Neural cell (in vitro differentiated cells): ENCODE measurements at regions not wholly inside any gene's neighbourhood (a gene's known extent, or its start where the extent isn't known, plus 50 kb on each side); places are given as distances from the start of the nearest gene placed in this dataset.

ENCODE experiments used
- H2AFZ ChIP-seq: fragments of 200-600, 300-800 bp; sonication (generic), shearing (Covaris generic); 2 replicates; pipeline ENCODE4 v1.6.0; 2014; ENCODE audit warnings: low read depth, mild to moderate bottlenecking, antibody characterized with exemption, low read length, moderate library complexity
- H3F3A ChIP-seq: fragments of 200-600 bp; shearing (Covaris generic); 2 replicates; pipeline ENCODE4 v1.6.1; 2016; ENCODE audit warnings: mild to moderate bottlenecking, moderate library complexity, mixed read lengths, antibody characterized with exemption, low read length; ENCODE audit not compliant: insufficient read depth, poor library complexity, severe bottlenecking
- H3K27ac ChIP-seq: fragments of 200-600, 300-800 bp; sonication (generic), shearing (Covaris generic); 2 replicates; pipeline ENCODE4 v1.5.1; 2014; ENCODE audit warnings: mild to moderate bottlenecking, low read length, moderate library complexity
- H3K27me3 ChIP-seq: fragments of 300-800, 200-600 bp; sonication (generic), shearing (Covaris generic); 2 replicates; pipeline ENCODE4 v1.6.0; 2014; ENCODE audit warnings: mild to moderate bottlenecking, low read depth, low read length, moderate library complexity; ENCODE audit not compliant: insufficient read depth
- H3K36me3 ChIP-seq: fragments of 300-800, 200-600 bp; sonication (generic), shearing (Covaris generic); 2 replicates; pipeline ENCODE4 v1.5.1; 2014; ENCODE audit warnings: mild to moderate bottlenecking, antibody characterized with exemption, low read length, moderate library complexity; ENCODE audit not compliant: insufficient read depth
- H3K4me2 ChIP-seq: fragments of 300-800, 200-600 bp; sonication (generic), shearing (Covaris generic); 2 replicates; pipeline ENCODE4 v1.6.0; 2014; ENCODE audit warnings: mild to moderate bottlenecking, low read length
- H3K4me3 ChIP-seq: fragments of 300-800, 200-600 bp; sonication (generic), shearing (Covaris generic); 2 replicates; pipeline ENCODE4 v1.5.1; 2014; ENCODE audit warnings: mild to moderate bottlenecking, low read length, moderate library complexity
- H3K79me2 ChIP-seq: fragments of 200-600 bp; shearing (Covaris generic); replicated peaks from 2 replicates; pipeline ENCODE4 v1.6.0; 2014; ENCODE audit warnings: mild to moderate bottlenecking, low read length, moderate library complexity; ENCODE audit not compliant: insufficient read depth
- H3K9ac ChIP-seq: fragments of 300-800, 200-600 bp; sonication (generic), shearing (Covaris generic); 2 replicates; pipeline ENCODE4 v1.6.1; 2016; ENCODE audit warnings: mild to moderate bottlenecking, low read length, mixed read lengths
- H3K9me2 ChIP-seq: fragments of 200-600 bp; shearing (Covaris generic); 2 replicates; pipeline ENCODE4 v1.6.1; 2016; ENCODE audit warnings: mild to moderate bottlenecking, low read length, mixed read lengths; ENCODE audit not compliant: insufficient read depth
- H3K9me3 ChIP-seq: fragments of 200-600, 300-800 bp; sonication (generic), shearing (Covaris generic); 2 replicates; pipeline ENCODE4 v1.6.1; 2016; ENCODE audit warnings: mild to moderate bottlenecking, mixed run types, low read length, moderate library complexity, mixed read lengths
- H4K20me1 ChIP-seq: fragments of 200-600 bp; shearing (Covaris generic); 2 replicates; pipeline ENCODE4 v1.6.1; 2016; ENCODE audit warnings: mild to moderate bottlenecking, mixed run types; ENCODE audit not compliant: insufficient read depth
- CTCF ChIP-seq: fragments of 450-650 bp; IDR thresholded peaks from 2 replicates; pipeline ENCODE4 v1.5.1; 2014; ENCODE audit warnings: antibody characterized with exemption, mild to moderate bottlenecking, moderate library complexity; ENCODE audit not compliant: poor library complexity, severe bottlenecking
- EP300 ChIP-seq: fragments of 450-650 bp; conservative IDR thresholded peaks from 2 replicates; pipeline ENCODE4 v1.6.1; 2014; ENCODE audit warnings: antibody characterized with exemption, mild to moderate bottlenecking, moderate library complexity; ENCODE audit not compliant: poor library complexity, severe bottlenecking
- EZH2 ChIP-seq: fragments of 200-600, 300-800 bp; shearing (Covaris generic), sonication (generic); IDR thresholded peaks from 2 replicates; pipeline ENCODE4 v1.6.1; 2014; ENCODE audit warnings: antibody characterized with exemption, low read length, borderline replicate concordance, mild to moderate bottlenecking; ENCODE audit not compliant: insufficient read depth, poor library complexity, severe bottlenecking
- MXI1 ChIP-seq: fragments of 450-650 bp; conservative IDR thresholded peaks from 2 replicates; pipeline ENCODE4 v1.6.1; 2014; ENCODE audit warnings: antibody characterized with exemption, mild to moderate bottlenecking; ENCODE audit not compliant: poor library complexity, severe bottlenecking
- POLR2AphosphoS5 ChIP-seq: IDR thresholded peaks from 2 replicates; pipeline ENCODE4 v1.6.1; 2012
- RAD21 ChIP-seq: fragments of 450-650 bp; conservative IDR thresholded peaks from 2 replicates; pipeline ENCODE4 v1.6.1; 2014; ENCODE audit warnings: antibody characterized with exemption, mild to moderate bottlenecking, moderate library complexity
- REST ChIP-seq: IDR thresholded peaks from 2 replicates; pipeline ENCODE4 v1.6.1; 2012; ENCODE audit warnings: borderline replicate concordance
- SMC3 ChIP-seq: fragments of 450-650 bp; conservative IDR thresholded peaks from 2 replicates; pipeline ENCODE4 v1.6.1; 2014; ENCODE audit warnings: antibody characterized with exemption, mild to moderate bottlenecking, moderate library complexity; ENCODE audit not compliant: poor library complexity
- TAF1 ChIP-seq: IDR thresholded peaks from 2 replicates; pipeline ENCODE4 v1.6.1; 2012; ENCODE audit warnings: low read depth

GRCh38 chr2:145597809-145598208 lies 1077.9 kb upstream of the ZEB2 start:
- H3K4me2 ChIP-seq: no peak overlapping the region
- H3K9ac ChIP-seq: no peak overlapping the region

GRCh38 chr2:145597006-145597405 lies 1077.1 kb upstream of the ZEB2 start:
- Histone ChIP-seq H3K9me3 (no peaks in the 10 kb centered on the region), H3F3A (no peaks in the 10 kb centered on the region), H3K9me2 (no peaks in the 10 kb centered on the region), H3K79me2 (no peaks in the 10 kb centered on the region), H3K36me3 (no peaks in the 10 kb centered on the region), H3K4me3 (no peak overlapping the region), H4K20me1 (no peaks in the 10 kb centered on the region), H3K27me3 (no peaks in the 10 kb centered on the region), H2AFZ (no peak overlapping the region), H3K9ac (no peak overlapping the region), H3K4me2 (no peak overlapping the region), H3K27ac (no peak overlapping the region)
- TF ChIP-seq REST: no peak
- no peak for TF ChIP-seq POLR2AphosphoS5

More at GRCh38 chr2:145597809-145598208, 1077.9 kb upstream of the ZEB2 start:
- no peak overlapping the region for H3K4me3 ChIP-seq
- no peaks in the 10 kb centered on the region for H3K9me3 ChIP-seq
- H3K9me2 ChIP-seq: no peaks in the 10 kb centered on the region
- no peaks in the 10 kb centered on the region for H3K79me2 ChIP-seq
- no peak for TF ChIP-seq REST
- TF ChIP-seq RAD21: no peak
- no peak for TF ChIP-seq EP300
- TF ChIP-seq CTCF: no peak
- no peak for TF ChIP-seq SMC3
- no peak for TF ChIP-seq EZH2
- TF ChIP-seq POLR2AphosphoS5: no peak
- no peak for TF ChIP-seq TAF1
- TF ChIP-seq MXI1: no peak
- no peak overlapping the region for H2AFZ ChIP-seq
- H3F3A ChIP-seq: no peaks in the 10 kb centered on the region
- no peaks in the 10 kb centered on the region for H3K36me3 ChIP-seq
- H4K20me1 ChIP-seq: no peaks in the 10 kb centered on the region
- H3K27ac ChIP-seq: no peak overlapping the region
- no peaks in the 10 kb centered on the region for H3K27me3 ChIP-seq
